Adrenal gland (tissue), 5 donors: ENCODE measurements at regions not wholly inside any gene's neighbourhood (a gene's known extent, or its start where the extent isn't known, plus 50 kb on each side); places are given as distances from the start of the nearest gene placed in this dataset.

Experiments
- CTCF ChIP-seq, 6 experiments: fragments of 450-650 bp in 4 of 6; fragments of 200-600 bp in 2 of 6; sonication (generic) in 1 of 6; IDR thresholded peaks; 1 replicate in 5 of 6; 2 replicates in 1 of 6; pipeline versions ENCODE4 v1.5.1 to v1.8.0; 2016 to 2021; ENCODE audit warnings: antibody characterized with exemption in 6 of 6, mild to moderate bottlenecking in 2 of 6, moderate library complexity in 1 of 6
- POLR2A ChIP-seq, 2 donors: fragments of 450-650 bp; IDR thresholded peaks; one replicate each; pipeline ENCODE4 v1.6.1; 2017; ENCODE audit warnings: antibody characterized with exemption in 2 of 2, mild to moderate bottlenecking in 2 of 2, moderate library complexity in 1 of 2
- donor health status: DM: no; HTN: no; CAD: no.

GRCh38 chr12:19924360-19924759, 444.0 kb upstream of the PDE3A start:
- no peak for TF ChIP-seq CTCF (IDR thresholded peaks at IDR 0.05)
- TF ChIP-seq POLR2A (IDR thresholded peaks at IDR 0.05): no peak
